Activated T-cell treated with anti-CD3 and anti-CD28 coated beads, Interleukin-2, amount 50 U/mL, for 1 hour (primary cell): ENCODE measurements at regions not wholly inside any gene's neighbourhood (a gene's known extent, or its start where the extent isn't known, plus 50 kb on each side); places are given as distances from the start of the nearest gene placed in this dataset.
"Not testable (repeated sequence)": the region's sequence is repeated elsewhere in the genome, so short reads cannot be mapped to it uniquely, and the experiment has no call there.

Experiments
- DNase-seq: peaks from one replicate; pipeline ENCODE4 v3.0.0-alpha.2; 2020

DNA sequence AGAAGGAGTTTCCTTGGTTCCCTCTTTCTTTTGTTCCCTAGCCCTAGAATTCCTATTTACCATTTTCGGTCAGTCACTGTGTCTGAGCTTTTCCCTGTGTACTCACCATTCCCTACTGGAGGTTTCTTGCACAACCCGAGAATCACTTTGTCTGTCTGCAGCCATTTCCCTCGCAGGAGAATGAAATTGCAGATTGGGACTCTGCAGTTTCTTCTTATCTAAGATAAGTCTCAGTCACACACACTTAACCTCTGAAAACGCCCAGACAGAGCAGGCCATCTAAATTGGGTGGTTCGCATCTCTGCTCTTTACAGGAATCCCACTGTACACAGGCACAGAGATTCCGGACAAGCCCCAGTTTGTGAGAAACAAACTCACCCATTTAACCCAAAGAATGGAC is 58.6 kb upstream of the CNTNAP2 start:
- no peak for DNase-seq

DNA sequence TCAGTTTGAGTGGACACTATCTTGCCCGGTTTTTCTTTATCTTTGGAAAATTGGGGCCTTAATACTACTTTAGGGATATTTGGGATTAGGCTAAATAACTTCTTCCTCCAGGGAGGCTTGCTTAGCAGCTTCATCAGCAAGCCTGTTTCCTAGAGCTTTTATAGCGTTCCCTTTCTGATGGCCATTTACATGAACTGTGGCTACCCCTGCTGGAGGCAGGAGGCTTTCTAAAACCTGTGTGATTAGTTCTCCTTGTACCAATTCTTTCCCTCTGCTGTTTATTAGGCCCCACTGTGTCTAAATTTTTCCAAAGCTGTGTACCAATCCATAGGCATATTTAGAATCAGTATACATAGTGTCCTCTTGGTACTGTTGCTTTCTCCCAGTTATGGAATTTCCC is 61.7 kb upstream of the CNTNAP2 start:
- no peak for DNase-seq

DNA sequence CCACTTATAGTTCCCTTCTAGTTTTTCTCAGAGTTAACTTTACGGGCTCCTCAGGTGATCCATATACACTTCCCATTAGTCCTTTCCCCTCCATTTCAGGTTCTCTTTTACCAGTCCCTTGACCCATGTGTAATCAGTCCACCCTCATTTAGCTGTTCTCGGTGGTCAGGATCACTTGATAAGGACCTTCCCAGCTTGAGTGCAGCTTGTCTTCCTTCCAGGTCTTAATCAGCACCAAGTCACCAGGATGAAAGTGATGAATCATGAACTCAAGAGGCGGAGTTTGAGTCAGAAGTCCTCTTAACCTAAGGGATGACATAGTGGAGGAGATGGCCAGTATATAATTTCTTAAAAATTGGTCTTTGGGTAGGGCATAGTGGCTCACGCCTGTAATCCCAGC is 63.1 kb upstream of the CNTNAP2 start:
- no peak for DNase-seq

DNA sequence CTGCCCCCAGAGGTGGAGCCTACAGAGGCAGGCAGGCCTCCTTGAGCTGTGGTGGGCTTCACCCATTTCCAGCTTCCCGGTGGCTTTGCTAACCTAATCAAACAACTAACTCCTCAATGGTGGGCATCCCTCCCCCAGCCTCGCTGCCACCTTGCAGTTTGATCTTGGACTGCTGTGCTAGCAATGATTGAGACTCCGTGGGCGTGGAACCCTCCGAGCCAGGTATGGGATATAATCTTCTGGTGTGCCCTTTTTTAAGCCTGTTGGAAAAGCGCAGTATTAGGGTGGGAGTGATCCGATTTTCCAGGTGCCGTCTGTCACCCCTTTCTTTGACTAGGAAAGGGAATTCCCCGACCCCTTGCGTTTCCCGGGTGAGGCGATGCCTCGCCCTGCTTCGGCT is 73.3 kb upstream of the CNTNAP2 start:
- not testable (repeated sequence) for DNase-seq

DNA sequence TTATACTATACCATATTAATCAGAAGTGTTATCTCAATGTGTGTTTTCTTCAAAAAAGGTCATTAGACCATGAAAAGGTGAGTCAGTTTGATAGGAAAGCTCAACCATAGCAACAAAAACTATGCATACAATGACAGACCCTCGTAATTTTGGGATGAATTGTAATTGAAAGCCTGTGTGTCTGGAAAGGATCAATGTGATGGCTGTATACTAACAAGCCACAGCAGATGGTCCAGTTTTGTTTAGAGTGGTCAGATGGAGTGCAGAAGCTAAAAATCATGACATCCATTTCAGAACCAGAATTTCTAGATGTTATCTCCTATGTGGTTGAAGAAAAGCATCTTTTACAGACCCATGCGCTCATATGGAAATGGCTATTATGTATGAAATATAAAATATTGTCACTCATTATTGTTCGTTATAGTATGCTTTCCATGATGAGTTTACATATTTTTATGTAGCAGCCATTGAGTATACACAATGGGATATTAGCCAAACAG is 88.3 kb upstream of the CNTNAP2 start:
- no peak for DNase-seq

DNA sequence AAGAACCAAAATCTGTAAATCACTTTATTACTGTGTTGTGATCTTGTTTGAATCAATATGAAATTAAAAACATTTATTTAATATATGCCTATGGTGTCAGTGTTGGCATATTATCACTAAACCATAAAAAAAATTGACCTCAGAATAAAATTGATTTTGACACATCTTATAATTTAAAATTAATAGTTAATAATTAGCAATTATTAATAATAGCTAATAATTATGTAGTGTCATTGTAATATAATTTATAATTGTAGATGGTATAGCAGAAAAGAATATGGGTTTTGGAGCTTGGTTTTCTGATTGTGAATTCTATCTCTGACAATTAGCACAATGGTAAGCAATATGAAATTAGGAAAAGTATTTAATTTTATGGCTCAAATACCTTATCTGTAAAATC is 89.4 kb upstream of the CNTNAP2 start:
- DNase-seq = no peak

DNA sequence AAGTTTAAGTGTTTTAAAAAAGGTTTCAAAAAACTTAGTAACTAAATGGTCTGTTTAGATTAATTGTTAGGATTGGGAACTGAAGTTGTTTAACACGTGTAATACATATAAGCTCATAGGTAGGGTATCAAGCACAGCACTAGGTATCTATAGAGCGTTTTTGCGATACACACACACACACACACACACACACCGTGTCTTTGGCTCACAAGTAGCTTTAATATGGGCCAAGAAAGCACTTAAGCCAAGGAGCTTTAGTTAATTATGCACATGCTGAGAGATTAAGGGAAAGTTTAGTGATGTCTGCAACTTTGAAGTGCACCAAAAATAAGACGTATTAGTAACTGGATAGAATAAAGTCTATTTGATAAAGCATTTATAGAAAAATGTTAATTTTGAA is 93.8 kb upstream of the CNTNAP2 start:
- no peak for DNase-seq

DNA sequence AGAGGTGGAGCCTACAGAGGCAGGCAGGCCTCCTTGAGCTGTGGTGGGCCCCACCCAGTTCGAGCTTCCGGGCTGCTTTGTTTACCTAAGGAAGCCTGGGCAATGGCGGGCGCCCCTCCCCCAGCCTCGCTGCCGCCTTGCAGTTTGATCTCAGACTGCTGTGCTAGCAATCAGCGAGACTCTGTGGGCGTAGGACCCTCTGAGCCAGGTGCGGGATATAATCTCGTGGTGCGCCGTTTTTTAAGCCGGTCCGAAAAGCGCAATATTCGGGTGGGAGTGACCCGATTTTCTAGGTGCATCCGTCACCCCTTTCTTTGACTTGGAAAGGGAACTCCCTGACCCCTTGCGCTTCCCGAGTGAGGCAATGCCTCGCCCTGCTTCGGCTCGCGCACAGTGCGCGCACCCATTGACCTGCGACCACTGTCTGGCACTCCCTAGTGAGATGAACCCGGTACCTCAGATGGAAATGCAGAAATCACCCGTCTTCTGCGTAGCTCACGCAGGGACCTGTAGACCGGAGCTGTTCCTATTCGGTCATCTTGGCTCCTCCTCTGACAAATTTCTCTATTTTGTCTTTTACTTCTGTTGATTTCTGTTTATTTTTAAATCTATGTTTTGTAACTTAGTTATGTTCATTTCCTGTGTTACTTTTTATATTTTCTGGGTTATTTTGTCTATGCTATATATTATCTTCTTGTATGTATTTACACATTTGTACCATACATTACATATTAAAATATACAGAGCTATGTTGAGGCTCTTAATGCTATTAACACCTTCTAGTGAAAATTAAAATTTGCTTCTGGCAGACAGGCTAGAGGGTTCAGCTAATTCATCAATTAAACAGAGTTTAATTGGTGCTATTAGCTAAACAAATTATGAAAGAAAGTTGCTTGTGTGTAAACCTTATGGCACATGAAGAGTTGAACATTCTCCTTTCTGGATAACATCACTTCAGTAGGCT is 97.3 kb upstream of the CNTNAP2 start:
- DNase-seq = not testable (repeated sequence)

DNA sequence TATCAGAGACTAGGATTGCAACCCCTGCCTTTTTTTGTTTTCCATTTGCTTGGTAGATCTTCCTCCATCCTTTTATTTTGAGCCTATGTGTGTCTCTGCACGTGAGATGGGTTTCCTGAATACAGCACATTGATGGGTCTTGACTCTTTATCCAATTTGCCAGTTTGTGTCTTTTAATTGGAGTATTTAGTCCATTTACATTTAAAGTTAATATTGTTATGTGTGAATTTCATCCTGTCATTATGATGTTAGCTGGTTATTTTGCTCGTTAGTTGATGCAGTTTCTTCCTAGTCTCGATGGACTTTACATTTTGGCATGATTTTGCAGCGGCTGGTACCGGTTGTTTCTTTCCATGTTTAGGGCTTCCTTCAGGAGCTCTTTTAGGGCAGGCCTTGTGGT is 99.2 kb upstream of the CNTNAP2 start:
- not testable (repeated sequence) for DNase-seq

DNA sequence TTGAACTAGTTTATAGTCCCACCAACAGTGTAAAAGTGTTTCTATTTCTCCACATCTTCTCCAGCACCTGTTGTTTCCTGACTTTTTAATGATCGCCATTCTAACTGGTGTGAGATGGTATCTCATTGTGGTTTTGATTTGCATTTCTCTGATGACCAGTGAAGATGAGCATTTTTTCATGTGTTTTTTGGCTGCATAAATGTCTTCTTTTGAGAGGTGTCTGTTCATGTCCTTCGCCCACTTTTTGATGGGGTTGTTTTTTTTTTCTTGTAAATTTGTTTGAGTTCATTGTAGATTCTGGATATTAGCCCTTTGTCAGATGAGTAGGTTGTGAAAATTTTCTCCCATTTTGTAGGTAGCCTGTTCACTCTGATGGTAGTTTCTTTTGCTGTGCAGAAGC is 102.4 kb upstream of the CNTNAP2 start:
- not testable (repeated sequence) for DNase-seq

DNA sequence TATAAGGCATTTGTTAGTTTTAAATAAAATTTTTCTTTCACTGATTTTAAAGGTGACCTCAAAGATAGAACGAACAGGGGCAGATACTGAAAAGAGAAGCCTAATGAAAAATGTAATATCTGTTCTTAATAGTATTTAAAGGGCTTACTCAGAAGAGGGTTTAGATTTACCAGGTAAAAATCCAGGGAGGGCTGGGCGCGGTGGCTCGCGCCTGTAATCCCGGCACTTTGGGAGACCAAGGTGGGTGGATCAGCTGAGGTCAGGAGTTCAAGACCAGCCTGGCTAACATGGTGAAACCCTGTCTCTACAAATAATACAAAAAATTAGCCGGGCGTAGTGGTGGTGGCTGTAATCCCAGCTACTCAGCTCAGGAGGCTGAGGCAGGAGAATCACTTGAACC is 108.3 kb upstream of the CNTNAP2 start:
- no peak for DNase-seq

DNA sequence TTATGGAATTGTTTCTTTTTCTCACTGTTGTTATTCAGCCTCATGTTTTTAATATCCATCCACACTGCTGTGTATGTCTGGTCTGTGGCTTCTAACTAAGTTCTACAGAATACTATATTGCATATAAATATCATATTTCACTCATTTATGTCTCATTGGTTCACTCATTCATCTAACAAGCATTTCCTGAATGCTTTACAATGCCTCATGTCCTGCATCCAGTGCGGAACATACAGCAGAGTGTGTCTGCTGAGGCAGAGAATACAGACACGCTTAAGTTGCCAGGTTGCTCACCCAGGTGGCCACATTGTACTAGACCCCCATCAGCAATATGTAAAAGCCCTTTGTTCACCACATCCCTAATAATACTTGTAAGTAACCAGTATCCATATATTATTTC is 111.8 kb upstream of the CNTNAP2 start:
- no peak for DNase-seq

DNA sequence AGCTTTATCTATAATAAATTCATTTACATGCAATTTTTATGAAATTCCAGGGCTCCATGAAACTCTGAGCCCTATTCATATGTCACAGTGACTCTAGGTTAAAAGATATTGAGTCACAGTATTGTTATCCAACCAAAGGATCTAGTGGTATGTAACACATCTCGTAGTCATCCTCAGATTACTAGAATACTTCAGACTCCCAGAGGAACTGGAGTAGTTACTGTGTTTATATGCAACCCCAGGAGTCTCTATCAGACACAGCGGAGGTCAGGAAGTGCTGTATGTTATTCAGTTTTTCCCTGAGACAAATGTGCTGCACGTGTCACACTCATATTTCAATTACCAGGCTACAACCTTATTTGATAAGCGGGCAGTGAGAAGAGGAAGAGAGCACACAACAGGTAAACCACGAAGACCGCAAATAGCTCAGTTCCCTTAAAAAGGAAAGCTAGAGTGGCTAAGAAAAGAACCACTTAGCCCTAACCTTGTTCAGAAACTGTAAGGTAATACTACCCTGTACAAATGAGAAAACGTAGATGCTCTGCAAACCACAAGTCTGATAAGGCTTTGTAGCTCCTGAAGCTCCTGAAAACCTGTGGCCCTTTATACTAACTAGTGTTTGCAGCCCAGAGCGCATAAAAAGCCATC is 114.0 kb upstream of the CNTNAP2 start:
- DNase-seq = no peak

DNA sequence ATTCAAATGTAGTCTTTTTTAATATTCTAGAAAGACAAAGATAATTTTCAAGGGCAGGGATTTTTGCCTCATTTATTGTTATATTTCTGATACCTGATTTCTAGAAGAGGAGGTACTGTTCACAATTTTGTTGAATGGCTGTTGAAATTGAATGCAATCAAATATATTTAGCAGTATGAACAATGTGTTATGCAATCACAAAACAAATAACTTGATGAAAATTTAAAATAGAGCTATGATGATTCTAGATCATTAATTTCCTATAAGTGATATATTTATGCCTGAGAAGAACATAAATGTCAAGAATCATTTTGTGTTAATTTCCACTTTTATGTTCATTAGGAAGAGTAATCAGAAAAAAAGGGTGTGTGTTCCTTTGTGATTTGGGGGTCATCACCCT is 114.6 kb upstream of the CNTNAP2 start:
- no peak for DNase-seq

DNA sequence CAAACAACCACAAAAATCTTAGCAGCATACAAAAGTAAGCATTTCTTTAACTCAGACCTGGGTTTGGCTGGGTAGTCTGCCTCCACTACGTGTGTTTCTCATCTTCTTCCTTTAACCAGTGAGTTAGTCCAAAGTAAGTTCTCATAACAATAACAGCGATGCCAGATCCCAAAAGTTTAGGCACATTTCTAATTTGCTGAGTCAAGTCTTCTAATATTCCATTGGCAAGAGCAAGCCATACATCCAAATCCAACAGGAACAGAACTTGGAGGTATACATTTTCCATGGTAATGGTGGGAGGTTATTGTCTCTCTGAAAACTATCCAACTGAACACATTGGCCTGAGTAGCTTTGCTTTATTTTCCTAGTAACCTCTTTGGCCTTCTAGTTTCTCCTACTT is 115.7 kb upstream of the CNTNAP2 start:
- DNase-seq = no peak

DNA sequence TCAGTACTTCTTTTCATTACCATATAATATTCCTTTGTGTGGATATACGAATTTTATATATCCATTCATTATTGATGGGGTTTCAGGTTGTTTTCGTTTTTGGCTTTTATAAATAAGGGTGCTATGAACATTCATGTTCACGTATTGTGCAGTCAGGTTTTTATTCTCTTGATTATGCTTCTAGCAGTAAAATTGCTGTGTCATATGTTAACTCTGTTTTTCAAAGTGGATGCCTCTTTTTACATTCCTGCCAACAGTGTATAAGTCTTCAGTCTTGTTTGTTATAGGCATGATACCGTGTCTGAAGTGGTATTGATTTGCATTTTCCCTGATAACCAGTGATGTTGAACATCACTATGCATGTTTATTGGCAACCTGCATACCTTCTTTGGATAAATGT is 127.1 kb upstream of the CNTNAP2 start:
- DNase-seq = no peak

DNA sequence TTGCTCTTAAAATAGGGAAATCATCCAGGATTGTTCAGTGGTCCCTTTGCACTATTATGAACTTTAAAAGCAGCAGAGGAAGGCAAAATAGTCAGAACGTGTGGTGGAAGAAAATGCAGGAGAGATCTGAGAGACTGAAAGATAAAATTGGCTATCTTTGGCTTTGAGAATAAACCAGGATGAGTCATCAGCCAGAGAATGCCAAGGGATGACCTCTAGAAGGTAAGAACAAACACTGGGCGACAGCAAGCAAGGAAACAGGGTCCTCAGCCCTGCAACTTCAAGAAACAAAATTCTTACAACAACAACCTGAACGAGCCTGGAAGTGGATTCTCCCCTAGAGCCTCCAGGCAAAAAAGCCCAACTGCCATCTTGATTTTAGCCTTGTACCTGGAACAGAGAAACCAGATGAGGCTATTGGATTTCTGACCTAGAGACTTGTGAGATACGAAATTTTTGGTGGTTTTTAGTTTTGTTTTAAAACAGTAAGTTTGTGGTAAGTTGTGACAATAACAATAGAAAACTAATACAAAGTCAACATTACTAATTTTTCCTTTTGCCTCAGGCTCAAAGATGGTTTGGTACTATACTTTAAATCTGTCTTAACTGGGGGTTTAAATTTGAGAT is 130.2 kb upstream of the CNTNAP2 start:
- DNase-seq = no peak

DNA sequence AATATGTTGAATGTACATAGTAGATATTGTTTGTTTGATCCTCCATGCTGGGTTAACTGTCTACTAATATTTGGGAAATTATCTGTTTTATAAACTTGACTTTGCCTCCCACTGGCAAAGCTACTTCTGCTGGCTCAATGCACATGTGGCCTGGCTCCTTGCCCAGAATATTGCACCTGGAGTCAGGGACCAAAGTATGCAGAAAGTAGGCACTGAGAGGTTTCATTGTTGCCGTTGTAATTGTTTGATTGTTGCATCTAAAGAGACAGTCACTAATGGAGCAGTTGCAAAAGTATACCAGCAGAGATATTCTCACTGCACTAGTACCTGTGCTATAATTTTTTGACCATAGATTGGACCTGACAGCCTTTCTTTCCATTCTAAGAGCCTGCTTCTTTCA is 137.8 kb upstream of the CNTNAP2 start:
- DNase-seq = no peak

DNA sequence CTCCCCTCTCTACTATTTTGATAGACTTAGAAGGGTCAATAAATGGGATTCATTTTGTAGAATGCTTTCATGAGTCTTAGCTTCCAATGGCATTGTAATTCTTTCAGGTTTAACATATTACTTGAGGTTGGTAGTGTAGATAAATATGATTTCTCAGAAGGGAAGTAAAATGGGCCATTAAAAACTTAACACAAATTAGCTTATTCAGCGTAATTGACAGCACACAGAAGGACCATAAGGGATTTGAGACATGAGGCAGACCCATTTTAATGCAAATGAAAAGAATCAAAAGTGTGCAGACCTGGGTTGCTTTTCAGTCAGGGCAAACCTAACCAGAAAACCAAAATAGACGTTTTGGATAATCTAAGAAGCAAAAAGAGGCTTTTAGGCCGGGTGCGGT is 156.6 kb upstream of the CNTNAP2 start:
- no peak for DNase-seq

DNA sequence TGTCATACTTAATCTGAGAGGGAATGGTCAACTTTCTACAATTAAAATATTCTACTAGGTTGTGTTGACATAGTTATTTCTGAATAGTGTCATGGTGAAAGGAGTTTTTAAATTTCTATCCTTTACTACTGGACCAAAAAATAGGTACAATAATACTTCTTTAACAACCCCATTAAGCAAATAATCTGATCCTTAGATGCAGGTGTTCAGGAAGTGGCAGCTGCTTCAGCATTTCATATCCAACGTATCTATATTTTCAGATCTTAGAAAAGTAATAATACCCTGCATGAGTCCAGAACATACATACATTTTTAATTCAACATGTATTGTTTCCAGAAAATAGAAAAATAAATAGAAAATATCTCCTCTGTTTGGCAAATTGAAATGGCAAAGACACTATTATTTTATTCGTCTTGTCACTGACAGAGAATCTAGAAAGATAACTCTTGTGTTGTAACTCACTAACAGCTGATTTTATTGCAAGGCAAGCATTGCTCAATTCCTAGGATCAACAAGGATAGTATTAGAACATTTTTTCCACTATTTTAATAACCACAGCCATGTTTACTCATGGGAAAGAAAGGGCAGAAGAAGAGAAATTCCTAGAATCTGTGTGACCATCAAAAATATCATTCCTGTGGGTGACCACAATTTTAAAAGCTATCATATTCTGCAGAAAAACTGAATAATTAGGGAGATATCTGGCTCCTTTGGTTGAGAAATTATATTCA is 159.3 kb upstream of the CNTNAP2 start:
- no peak for DNase-seq

DNA sequence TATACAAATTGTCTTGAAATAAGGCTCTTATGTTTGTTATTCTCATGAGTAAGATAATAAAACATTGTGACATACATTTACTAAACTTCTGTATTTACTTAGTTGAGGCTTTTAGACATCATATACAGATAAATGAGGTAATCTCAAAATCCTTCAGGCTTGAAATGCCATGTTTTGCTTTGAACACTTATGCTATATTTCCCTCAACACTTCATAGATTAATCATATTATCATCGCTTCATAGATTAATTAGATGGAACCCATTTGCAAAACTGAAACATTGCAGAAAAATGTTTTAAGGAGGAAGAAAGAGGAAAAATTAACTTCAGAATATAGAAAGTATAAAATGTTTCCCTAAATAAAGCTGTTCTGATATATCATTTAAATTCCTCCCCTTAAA is 165.0 kb upstream of the CNTNAP2 start:
- DNase-seq = no peak

DNA sequence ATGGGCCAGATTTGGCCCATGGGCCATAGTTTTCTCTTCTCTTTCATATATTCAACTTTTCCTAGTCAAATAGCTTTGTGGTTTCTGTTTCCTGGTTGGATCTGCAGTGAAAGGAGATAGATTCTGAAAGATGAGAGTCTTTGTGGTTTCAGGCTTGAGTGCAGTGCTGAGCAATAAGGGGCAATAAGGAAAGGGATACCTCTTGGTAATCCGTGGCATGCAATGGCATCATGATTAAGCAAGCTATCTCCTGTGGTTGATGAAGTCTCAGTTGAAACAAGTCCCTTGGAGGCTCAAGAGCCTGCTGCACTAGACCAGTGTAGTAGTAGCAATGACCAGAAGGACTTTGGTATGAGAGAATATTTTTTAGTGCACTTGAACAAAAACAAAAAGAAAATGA is 187.7 kb upstream of the CNTNAP2 start:
- no peak for DNase-seq

DNA sequence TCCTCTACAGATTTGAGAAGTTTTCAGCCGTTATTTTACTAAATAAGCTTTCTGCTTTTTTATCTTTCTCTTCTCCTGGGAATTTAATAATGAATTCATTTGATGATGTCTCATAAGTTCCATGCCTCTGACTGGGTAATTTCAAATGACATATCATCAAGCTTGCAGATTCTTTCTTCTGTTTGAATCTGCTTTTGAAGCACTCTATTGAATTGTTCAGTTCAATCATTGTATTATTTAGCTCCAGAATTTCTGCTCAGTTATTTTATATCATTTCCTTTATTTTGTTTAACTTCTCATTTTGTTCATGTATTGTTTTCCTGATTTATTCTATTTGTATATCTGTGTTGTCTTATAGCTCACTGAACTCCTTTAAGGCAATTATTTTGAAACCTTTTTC is 196.9 kb upstream of the CNTNAP2 start:
- no peak for DNase-seq
